Amygdala (tissue), 56 donors: ENCODE measurements at regions not wholly inside any gene's neighbourhood (a gene's known extent, or its start where the extent isn't known, plus 50 kb on each side); places are given as distances from the start of the nearest gene placed in this dataset.

ENCODE experiments used
- DNase-seq, 56 donors: peaks; one replicate each; lab custom pipeline; 2025; lab: John Stamatoyannopoulos, UW

GRCh38 chr12:90111791-90112580 lies 403.3 kb upstream of the ATP2B1 start:
- peak in 12 of 56 donors; percentile 3 to 52 (median 14) for DNase-seq

GRCh38 chr12:90106568-90106967 lies 397.9 kb upstream of the ATP2B1 start:
- DNase-seq, result no peak

GRCh38 chr12:90102957-90103652 lies 394.5 kb upstream of the ATP2B1 start:
- DNase-seq, result peak in 1 of 56 donors; percentile 5

GRCh38 chr12:90100579-90100978 lies 391.9 kb upstream of the ATP2B1 start:
- no peak for DNase-seq

- DNase-seq, result no peak
These were observed 390.6 kb upstream of the ATP2B1 start for GRCh38 chr12:90099288-90099687.

- no peak for DNase-seq
These were observed 389.6 kb upstream of the ATP2B1 start for GRCh38 chr12:90098132-90098779.

GRCh38 chr12:90091809-90092208 lies 383.2 kb upstream of the ATP2B1 start:
- no peak for DNase-seq

GRCh38 chr12:90090929-90091651 lies 382.5 kb upstream of the ATP2B1 start:
- no peak for DNase-seq

- DNase-seq, result no peak
These were observed 377.6 kb upstream of the ATP2B1 start for GRCh38 chr12:90086281-90086680.

GRCh38 chr12:90085494-90086274 lies 377.0 kb upstream of the ATP2B1 start:
- no peak for DNase-seq

GRCh38 chr12:90084018-90084417 lies 375.4 kb upstream of the ATP2B1 start:
- DNase-seq, result no peak

- no peak for DNase-seq
These were observed 372.0 kb upstream of the ATP2B1 start for GRCh38 chr12:90080616-90081015.

GRCh38 chr12:90079529-90080210 lies 371.0 kb upstream of the ATP2B1 start:
- DNase-seq, result no peak

GRCh38 chr12:90078344-90078743 lies 369.7 kb upstream of the ATP2B1 start:
- no peak for DNase-seq

GRCh38 chr12:90077756-90078155 lies 369.1 kb upstream of the ATP2B1 start:
- no peak for DNase-seq

GRCh38 chr12:90076851-90077319 lies 368.2 kb upstream of the ATP2B1 start:
- DNase-seq, result no peak

GRCh38 chr12:90075685-90076084 lies 367.0 kb upstream of the ATP2B1 start:
- DNase-seq, result no peak

- DNase-seq, result no peak
These were observed 365.4 kb upstream of the ATP2B1 start for GRCh38 chr12:90074086-90074485.

GRCh38 chr12:90071996-90072395 lies 363.4 kb upstream of the ATP2B1 start:
- no peak for DNase-seq
